C4-2B (cell line): ENCODE measurements at regions not wholly inside any gene's neighbourhood (a gene's known extent, or its start where the extent isn't known, plus 50 kb on each side); places are given as distances from the start of the nearest gene placed in this dataset.

ENCODE experiments used
- CTCF ChIP-seq: fragments of 450-650 bp; conservative IDR thresholded peaks from 2 replicates; pipeline ENCODE4 v1.5.1; 2017; ENCODE audit warnings: mild to moderate bottlenecking
- ZFX ChIP-seq: fragments of 450-650 bp; IDR thresholded peaks from 2 replicates; pipeline ENCODE4 v1.6.1; 2017

GRCh38 chr13:50377726-50378270, 362.6 kb downstream of the KCNRG start:
- TF ChIP-seq CTCF = no peak
- TF ChIP-seq ZFX = no peak
